GM23338 (cell line): ENCODE measurements at regions not wholly inside any gene's neighbourhood (a gene's known extent, or its start where the extent isn't known, plus 50 kb on each side); places are given as distances from the start of the nearest gene placed in this dataset.

Source experiments
- CREB1 ChIP-seq: fragments of 250-450 bp; sonication (Bioruptor Pico); IDR thresholded peaks from 2 replicates; pipeline ENCODE4 v1.5.0; 2020; ENCODE audit warnings: low read depth, mild to moderate bottlenecking, moderate library complexity
- CTCF ChIP-seq, 2 experiments: fragments of 200-600 bp in 1 of 2; sonication (generic) in 1 of 2; conservative IDR thresholded peaks; 2 replicates each; pipeline versions ENCODE4 v1.5.1 to v1.6.1; 2016 to 2017; ENCODE audit warnings: antibody characterized with exemption in 2 of 2, low read depth in 2 of 2, mild to moderate bottlenecking in 2 of 2, moderate library complexity in 1 of 2
- EZH2 ChIP-seq: fragments of 200-600 bp; sonication (generic); IDR thresholded peaks from one replicate; pipeline ENCODE4 v1.8.0; 2017; ENCODE audit warnings: antibody characterized with exemption, mild to moderate bottlenecking, low read depth; ENCODE audit not compliant: unreplicated experiment
- EZH2phosphoT487 ChIP-seq: fragments of 200-600 bp; sonication (generic); IDR thresholded peaks from one replicate; pipeline ENCODE4 v1.8.1; 2018; ENCODE audit warnings: antibody characterized with exemption; ENCODE audit not compliant: unreplicated experiment
- JUNB ChIP-seq: IDR thresholded peaks from one replicate; pipeline ENCODE4 v1.6.1; 2016; ENCODE audit warnings: antibody characterized with exemption; ENCODE audit not compliant: unreplicated experiment
- NANOG ChIP-seq: IDR thresholded peaks from 2 replicates; pipeline ENCODE4 v1.6.1; 2016; ENCODE audit warnings: antibody characterized with exemption, borderline replicate concordance
- POLR2AphosphoS5 ChIP-seq: IDR thresholded peaks from 2 replicates; pipeline ENCODE4 v1.6.1; 2016; ENCODE audit warnings: antibody characterized with exemption, low read depth
- REST ChIP-seq: IDR thresholded peaks from one replicate; pipeline ENCODE4 v1.6.1; 2018; ENCODE audit warnings: antibody characterized with exemption; ENCODE audit not compliant: unreplicated experiment
- ZNF331 ChIP-seq: fragments of 250-450 bp; sonication (Bioruptor Pico); IDR thresholded peaks from 2 replicates; pipeline ENCODE4 v1.5.0; 2020; ENCODE audit warnings: low read depth, mild to moderate bottlenecking, moderate library complexity

GRCh38 chr20:48040051-48040450 is 254.8 kb upstream of the SULF2 start:
- no peak for TF ChIP-seq CTCF (conservative IDR thresholded peaks at IDR 0.05; ENCODE audit: low read depth in 2 of 2)
- no peak for TF ChIP-seq REST
- TF ChIP-seq EZH2: no peak
- no peak for TF ChIP-seq ZNF331 (CRISPR knock-in tag)
- no peak for TF ChIP-seq POLR2AphosphoS5
- no peak for TF ChIP-seq EZH2phosphoT487
- TF ChIP-seq CREB1: no peak
- no peak for TF ChIP-seq NANOG
- no peak for TF ChIP-seq JUNB
